HEK293 (cell line): ENCODE measurements at regions not wholly inside any gene's neighbourhood (a gene's known extent, or its start where the extent isn't known, plus 50 kb on each side); places are given as distances from the start of the nearest gene placed in this dataset.

ENCODE experiments used
- CTCF ChIA-PET: fragments of 350-600 bp; formaldehyde crosslinking; extraction: SDS; loops from one replicate; lab custom pipeline; 2021; ENCODE audit warnings: antibody characterized with exemption; lab: Yijun Ruan, JAX
- POLR2A ChIA-PET: fragments of 300-600 bp; formaldehyde crosslinking; extraction: SDS; loops from one replicate; lab custom pipeline; 2020; ENCODE audit warnings: antibody characterized with exemption, inconsistent platforms; lab: Yijun Ruan, JAX
- H3K27ac ChIP-seq: fragments of 200-500 bp; sonication (Bioruptor generic); 2 replicates; pipeline ENCODE4 v1.5.1; 2014; ENCODE audit warnings: low read depth, low read length, control low read depth, inconsistent platforms; ENCODE audit errors: extremely low read depth
- H3K36me3 ChIP-seq, 2 experiments: fragments of 200-500 bp in 1 of 2; sonication (Bioruptor generic) in 1 of 2; 1 replicate in 1 of 2; 2 replicates in 1 of 2; pipeline ENCODE4 v1.5.1; 2014 to 2017; ENCODE audit warnings: inconsistent platforms in 2 of 2, low read length in 2 of 2; ENCODE audit not compliant: control insufficient read depth in 2 of 2, insufficient read depth in 1 of 2
- H3K4me1 ChIP-seq: fragments of 200-500 bp; sonication (Bioruptor generic); 2 replicates; pipeline ENCODE4 v1.5.1; 2014; ENCODE audit warnings: mild to moderate bottlenecking, low read length, inconsistent platforms; ENCODE audit not compliant: control insufficient read depth, insufficient read depth
- H3K4me3 ChIP-seq: 2 replicates; pipeline ENCODE4 v1.5.1; 2011; ENCODE audit warnings: low read depth, mild to moderate bottlenecking, control low read depth, low read length, moderate library complexity
- H3K9me3 ChIP-seq: fragments of 200-500 bp; sonication (Bioruptor generic); 2 replicates; pipeline ENCODE4 v1.5.1; 2014; ENCODE audit warnings: low read depth, low read length, inconsistent platforms; ENCODE audit not compliant: control insufficient read depth, insufficient read depth
- BCL11B ChIP-seq: fragments of 450-650 bp; formaldehyde crosslinking; IDR thresholded peaks from 2 replicates; pipeline ENCODE4 v1.5.1; 2016; ENCODE audit warnings: low read depth, missing biosample characterization, missing genetic modification characterization
- KLF16 ChIP-seq: fragments of 450-650 bp; formaldehyde crosslinking; IDR thresholded peaks from 2 replicates; pipeline ENCODE4 v1.5.1; 2017; ENCODE audit warnings: missing biosample characterization, missing genetic modification characterization
- KLF17 ChIP-seq: fragments of 450-650 bp; formaldehyde crosslinking; IDR thresholded peaks from 2 replicates; pipeline ENCODE4 v1.5.1; 2016; ENCODE audit warnings: missing biosample characterization, missing genetic modification characterization
- OVOL3 ChIP-seq: fragments of 450-650 bp; formaldehyde crosslinking; IDR thresholded peaks from 2 replicates; pipeline ENCODE4 v1.5.1; 2016; ENCODE audit warnings: missing biosample characterization, missing genetic modification characterization
- REST ChIP-seq: fragments of 450-650 bp; formaldehyde crosslinking; IDR thresholded peaks from 2 replicates; pipeline ENCODE4 v1.5.1; 2016; ENCODE audit warnings: missing biosample characterization, missing genetic modification characterization
- ZFP37 ChIP-seq: fragments of 450-650 bp; formaldehyde crosslinking; IDR thresholded peaks from 2 replicates; pipeline ENCODE4 v1.5.1; 2016; ENCODE audit warnings: missing biosample characterization, missing genetic modification characterization
- ZNF112 ChIP-seq: fragments of 450-650 bp; formaldehyde crosslinking; IDR thresholded peaks from 2 replicates; pipeline ENCODE4 v1.5.0; 2017; ENCODE audit warnings: missing biosample characterization, missing genetic modification characterization
- ZNF148 ChIP-seq: fragments of 450-650 bp; formaldehyde crosslinking; IDR thresholded peaks from 2 replicates; pipeline ENCODE4 v1.5.0; 2017; ENCODE audit warnings: missing biosample characterization, missing genetic modification characterization, borderline replicate concordance
- ZNF155 ChIP-seq: fragments of 450-650 bp; formaldehyde crosslinking; IDR thresholded peaks from 2 replicates; pipeline ENCODE4 v1.5.1; 2016; ENCODE audit warnings: missing biosample characterization, missing genetic modification characterization
- ZNF16 ChIP-seq: fragments of 450-650 bp; formaldehyde crosslinking; IDR thresholded peaks from 2 replicates; pipeline ENCODE4 v1.5.1; 2016; ENCODE audit warnings: low read depth, missing biosample characterization, missing genetic modification characterization
- ZNF174 ChIP-seq: fragments of 450-650 bp; formaldehyde crosslinking; IDR thresholded peaks from 2 replicates; pipeline ENCODE4 v1.5.0; 2017; ENCODE audit warnings: missing biosample characterization, mild to moderate bottlenecking, missing genetic modification characterization
- ZNF221 ChIP-seq: fragments of 450-650 bp; formaldehyde crosslinking; IDR thresholded peaks from 2 replicates; pipeline ENCODE4 v1.5.1; 2017; ENCODE audit warnings: missing biosample characterization, missing genetic modification characterization, borderline replicate concordance
- ZNF354C ChIP-seq: fragments of 450-650 bp; formaldehyde crosslinking; IDR thresholded peaks from 2 replicates; pipeline ENCODE4 v1.5.1; 2016; ENCODE audit warnings: missing biosample characterization, missing genetic modification characterization, low read depth, borderline replicate concordance
- ZNF521 ChIP-seq: fragments of 450-650 bp; formaldehyde crosslinking; IDR thresholded peaks from 2 replicates; pipeline ENCODE4 v1.5.1; 2017; ENCODE audit warnings: missing biosample characterization, mild to moderate bottlenecking, missing genetic modification characterization
- ZNF549 ChIP-seq: fragments of 450-650 bp; IDR thresholded peaks from 2 replicates; pipeline ENCODE4 v1.5.1; 2018; ENCODE audit warnings: missing biosample characterization, missing genetic modification characterization, mild to moderate bottlenecking, inconsistent platforms, moderate library complexity
- ZNF555 ChIP-seq: fragments of 450-650 bp; formaldehyde crosslinking; conservative IDR thresholded peaks from 2 replicates; pipeline ENCODE4 v1.5.1; 2017; ENCODE audit warnings: missing biosample characterization, mild to moderate bottlenecking, missing genetic modification characterization, inconsistent platforms
- ZNF600 ChIP-seq: fragments of 450-650 bp; formaldehyde crosslinking; IDR thresholded peaks from 2 replicates; pipeline ENCODE4 v1.5.1; 2016; ENCODE audit warnings: missing biosample characterization, missing genetic modification characterization
- ZNF626 ChIP-seq: fragments of 450-650 bp; sonication (Bioruptor Pico); formaldehyde crosslinking; IDR thresholded peaks from 2 replicates; pipeline ENCODE4 v1.5.1; 2018; ENCODE audit warnings: missing biosample characterization, missing genetic modification characterization, inconsistent platforms
- ZNF645 ChIP-seq: fragments of 450-650 bp; formaldehyde crosslinking; IDR thresholded peaks from 2 replicates; pipeline ENCODE4; 2016; ENCODE audit warnings: missing biosample characterization, missing genetic modification characterization
- ZNF777 ChIP-seq: fragments of 450-650 bp; formaldehyde crosslinking; IDR thresholded peaks from 2 replicates; pipeline ENCODE4 v1.5.1; 2017; ENCODE audit warnings: missing biosample characterization, missing genetic modification characterization, borderline replicate concordance
- ZNF785 ChIP-seq: fragments of 450-650 bp; formaldehyde crosslinking; IDR thresholded peaks from 2 replicates; pipeline ENCODE4 v1.5.1; 2016; ENCODE audit warnings: missing biosample characterization, missing genetic modification characterization
- ZNF792 ChIP-seq: fragments of 450-650 bp; formaldehyde crosslinking; IDR thresholded peaks from 2 replicates; pipeline ENCODE4 v1.5.1; 2016; ENCODE audit warnings: missing biosample characterization, missing genetic modification characterization

GRCh38 chr15:98034731-98035130, 74.2 kb downstream of the ARRDC4 start (continued):
- TF ChIP-seq ZFP37 (tag by site-specific recombination) (no peak), ZNF555 (tag by site-specific recombination) (no peak), ZNF777 (no peak), ZNF600 (tag by site-specific recombination) (no peak)

GRCh38 chr15:98035134-98035533, 74.6 kb downstream of the ARRDC4 start:
- CTCF ChIA-PET: no interaction called here
- H3K27ac ChIP-seq: no peak overlapping the region
- POLR2A ChIA-PET: no interaction called here
- H3K9me3 ChIP-seq: no peaks in the 10 kb centered on the region
- H3K36me3 ChIP-seq: no peaks in the 10 kb centered on the region; a peak in 1 of 3 replicates
- no peak for TF ChIP-seq ZNF549 (tag by site-specific recombination)
- TF ChIP-seq ZNF16 (tag by site-specific recombination): no peak
- no peak for TF ChIP-seq ZNF112
- TF ChIP-seq ZNF221: no peak
- TF ChIP-seq ZNF792: no peak
- TF ChIP-seq ZNF785 (tag by site-specific recombination): no peak
- no peak for TF ChIP-seq KLF17 (tag by site-specific recombination)
- TF ChIP-seq REST (tag by site-specific recombination): no peak
- no peak for TF ChIP-seq ZNF148 (tag by site-specific recombination)
- TF ChIP-seq ZNF626 (tag by site-specific recombination): no peak
- TF ChIP-seq ZNF777: no peak
- no peak for TF ChIP-seq ZNF155
- no peak for TF ChIP-seq BCL11B
- TF ChIP-seq ZNF174 (tag by site-specific recombination): no peak
- no peak for TF ChIP-seq ZNF521 (tag by site-specific recombination)
- TF ChIP-seq OVOL3: no peak
- no peak for TF ChIP-seq ZNF354C (tag by site-specific recombination)
- no peak for TF ChIP-seq KLF16
- TF ChIP-seq ZNF645: no peak
- H3K4me1 ChIP-seq: no peaks in the 10 kb centered on the region
- no peak overlapping the region for H3K4me3 ChIP-seq
